ENCODE measurements at regions not wholly inside any gene's neighbourhood (a gene's known extent, or its start where the extent isn't known, plus 50 kb on each side); places are given as distances from the start of the nearest gene placed in this dataset.

- in situ Hi-C loops (cut with MboI; ENCODE audit: low sequenced_read_pairs in 4 of 4), result no loop called here
These were observed 905.5 kb downstream of the UQCRFS1 start for GRCh38 chr19:28307487-28307886.

GRCh38 chr19:28305513-28305912 is 907.4 kb downstream of the UQCRFS1 start:
- no peak for DNase-seq
- no peaks in the 10 kb centered on the region for H3K36me3 ChIP-seq
- H3K4me3 ChIP-seq, result no peak overlapping the region
- intact Hi-C loops (cut with DNase I; ENCODE audit: low total_unique reads) (no loop called here), in situ Hi-C loops (cut with MboI; ENCODE audit: low sequenced_read_pairs in 4 of 4) (no loop called here)
- H3K9me3 ChIP-seq, result no peaks in the 10 kb centered on the region
- no peak overlapping the region for H3K27ac ChIP-seq
- ATAC-seq, result no peak
- no peak for TF ChIP-seq POLR2A (IDR thresholded peaks at IDR 0.05)
- no peak for TF ChIP-seq CTCF (IDR thresholded peaks at IDR 0.05 in 4 of 5, conservative IDR thresholded peaks at IDR 0.05 in 1 of 5)
- H3K27me3 ChIP-seq, result no peaks in the 10 kb centered on the region
- no peaks in the 10 kb centered on the region for H3K4me1 ChIP-seq

More at GRCh38 chr19:28307487-28307886, 905.5 kb downstream of the UQCRFS1 start:
- no peak overlapping the region for H3K27ac ChIP-seq
- H3K4me1 ChIP-seq, result no peaks in the 10 kb centered on the region
- no peak for TF ChIP-seq CTCF (IDR thresholded peaks at IDR 0.05 in 4 of 5, conservative IDR thresholded peaks at IDR 0.05 in 1 of 5)
- no peak for TF ChIP-seq POLR2A (IDR thresholded peaks at IDR 0.05)
- DNase-seq, result no peak
- ATAC-seq, result no peak
- no peaks in the 10 kb centered on the region for H3K9me3 ChIP-seq
- intact Hi-C loops (cut with DNase I; ENCODE audit: low total_unique reads), result no loop called here
- no peak overlapping the region for H3K4me3 ChIP-seq
- no peaks in the 10 kb centered on the region for H3K36me3 ChIP-seq
- H3K27me3 ChIP-seq, result no peaks in the 10 kb centered on the region

GRCh38 chr19:28303502-28303901 is 909.4 kb downstream of the UQCRFS1 start:
- intact Hi-C loops (cut with DNase I; ENCODE audit: low total_unique reads) (no loop called here), in situ Hi-C loops (cut with MboI; ENCODE audit: low sequenced_read_pairs in 4 of 4) (no loop called here)
- Histone ChIP-seq H3K9me3 (no peaks in the 10 kb centered on the region), H3K27me3 (no peaks in the 10 kb centered on the region), H3K36me3 (no peaks in the 10 kb centered on the region), H3K4me3 (no peak overlapping the region), H3K27ac (no peak overlapping the region), H3K4me1 (no peaks in the 10 kb centered on the region)
- TF ChIP-seq CTCF (IDR thresholded peaks at IDR 0.05 in 4 of 5, conservative IDR thresholded peaks at IDR 0.05 in 1 of 5), result no peak
- no peak for TF ChIP-seq POLR2A (IDR thresholded peaks at IDR 0.05)
- ATAC-seq (no peak), DNase-seq (no peak)

- H3K36me3 ChIP-seq, result no peaks in the 10 kb centered on the region
- no peaks in the 10 kb centered on the region for H3K27me3 ChIP-seq
- no peak overlapping the region for H3K27ac ChIP-seq
- H3K4me1 ChIP-seq, result no peaks in the 10 kb centered on the region
- in situ Hi-C loops (cut with MboI; ENCODE audit: low sequenced_read_pairs in 4 of 4), result no loop called here
- no peak overlapping the region for H3K4me3 ChIP-seq
- no peaks in the 10 kb centered on the region for H3K9me3 ChIP-seq
- DNase-seq (no peak), ATAC-seq (no peak)
- TF ChIP-seq POLR2A (IDR thresholded peaks at IDR 0.05) (no peak), CTCF (IDR thresholded peaks at IDR 0.05 in 4 of 5, conservative IDR thresholded peaks at IDR 0.05 in 1 of 5) (no peak)
- intact Hi-C loops (cut with DNase I; ENCODE audit: low total_unique reads), result no loop called here
These were observed 911.0 kb downstream of the UQCRFS1 start for GRCh38 chr19:28301961-28302360.

GRCh38 chr19:28301463-28301862 is 911.5 kb downstream of the UQCRFS1 start:
- no peak overlapping the region for H3K27ac ChIP-seq
- no peaks in the 10 kb centered on the region for H3K9me3 ChIP-seq
- in situ Hi-C loops (cut with MboI; ENCODE audit: low sequenced_read_pairs in 4 of 4), result no loop called here
- no peak overlapping the region for H3K4me3 ChIP-seq
- intact Hi-C loops (cut with DNase I; ENCODE audit: low total_unique reads), result no loop called here
- DNase-seq (no peak), ATAC-seq (no peak)
- TF ChIP-seq POLR2A (IDR thresholded peaks at IDR 0.05), result no peak
- TF ChIP-seq CTCF (IDR thresholded peaks at IDR 0.05 in 4 of 5, conservative IDR thresholded peaks at IDR 0.05 in 1 of 5), result no peak
- H3K36me3 ChIP-seq, result no peaks in the 10 kb centered on the region
- no peaks in the 10 kb centered on the region for H3K27me3 ChIP-seq
- no peaks in the 10 kb centered on the region for H3K4me1 ChIP-seq

Data from gastrocnemius medialis (tissue), 4 donors.